Testis (tissue), 2 donors: ENCODE measurements at regions not wholly inside any gene's neighbourhood (a gene's known extent, or its start where the extent isn't known, plus 50 kb on each side); places are given as distances from the start of the nearest gene placed in this dataset.

ENCODE experiments used
- DNase-seq: peaks from one replicate; pipeline ENCODE4 v3.0.0-alpha.2; 2019
- H3K27ac ChIP-seq, 2 donors: fragments of 200-600 bp; sonication (generic); one replicate each; pipeline ENCODE4 v1.5.1; 2019
- H3K27me3 ChIP-seq: fragments of 200-600 bp; sonication (generic); one replicate; pipeline ENCODE4 v1.5.1; 2019
- H3K36me3 ChIP-seq: fragments of 200-600 bp; sonication (generic); one replicate; pipeline ENCODE4 v1.5.1; 2017; ENCODE audit warnings: low read depth; ENCODE audit errors: missing control alignments
- H3K4me1 ChIP-seq: fragments of 200-600 bp; sonication (generic); one replicate; pipeline ENCODE4 v1.5.1; 2019
- H3K4me3 ChIP-seq, 2 donors: fragments of 200-600 bp; sonication (generic); one replicate each; pipeline ENCODE4 v1.5.1; 2017 to 2019
- H3K9me3 ChIP-seq: fragments of 200-600 bp; sonication (generic); one replicate; pipeline ENCODE4 v1.5.1; 2017
- CTCF ChIP-seq, 3 experiments: fragments of 450-650 bp in 2 of 3; fragments of 200-600 bp in 1 of 3; sonication (generic) in 1 of 3; IDR thresholded peaks; one replicate each; pipeline ENCODE4 v1.5.1; 2016 to 2019; ENCODE audit warnings: antibody characterized with exemption in 3 of 3, mild to moderate bottlenecking in 2 of 3, moderate library complexity in 1 of 3
- POLR2A ChIP-seq: fragments of 450-650 bp; IDR thresholded peaks from one replicate; pipeline ENCODE4 v1.6.1; 2017; ENCODE audit warnings: antibody characterized with exemption, mild to moderate bottlenecking, moderate library complexity
- WGBS, 2 donors: methylation state at CpG; one replicate each; pipeline ENCODE4 v1.1.5; 2018; 5-methylcytosine and 5-hydroxymethylcytosine counted together
- intact Hi-C: fragments of 100-400 bp; cut with DNase I; formaldehyde crosslinking; loops from one replicate; pipeline ENCODE4 v1.15.1; 2023; ENCODE audit warnings: low total_unique reads

GRCh38 chr11:19579957-19580356, 132.7 kb upstream of the NAV2 start:
- Histone ChIP-seq H3K36me3 (no peaks in the 10 kb centered on the region), H3K4me3 (no peak overlapping the region), H3K27me3 (no peaks in the 10 kb centered on the region), H3K4me1 (peaks cover 20% of the 10 kb centered on the region), H3K9me3 (no peaks in the 10 kb centered on the region), H3K27ac (no peak overlapping the region)
- DNase-seq, result no peak
- TF ChIP-seq CTCF (IDR thresholded peaks at IDR 0.05), result no peak
- TF ChIP-seq POLR2A, result no peak
- WGBS, 2 donors, result 91 to 98% methylated on average over 5 of the region's 5 CpGs
- intact Hi-C loops, result loop anchor here (5.0 kb wide), 1 partner anchor 152 kb away; no protein-coding TSS in a partner anchor

GRCh38 chr11:19578871-19579270, 133.8 kb upstream of the NAV2 start:
- TF ChIP-seq CTCF (IDR thresholded peaks at IDR 0.05), result no peak
- TF ChIP-seq POLR2A, result no peak
- Histone ChIP-seq H3K4me3 (no peak overlapping the region), H3K27me3 (no peaks in the 10 kb centered on the region), H3K4me1 (peaks cover 20% of the 10 kb centered on the region), H3K9me3 (no peaks in the 10 kb centered on the region), H3K36me3 (no peaks in the 10 kb centered on the region), H3K27ac (no peak overlapping the region)
- DNase-seq, result no peak
- WGBS, 2 donors, result 90% methylated on average over 2 of the region's 2 CpGs
- intact Hi-C loops, result loop anchor here (5.0 kb wide), 1 partner anchor 153 kb away; no protein-coding TSS in a partner anchor

- Histone ChIP-seq H3K27me3 (no peaks in the 10 kb centered on the region), H3K4me3 (no peak overlapping the region), H3K27ac (peak overlapping the region in 1 of 2 donors; percentile 43), H3K4me1 (peaks cover 20% of the 10 kb centered on the region), H3K9me3 (no peaks in the 10 kb centered on the region), H3K36me3 (no peaks in the 10 kb centered on the region)
- 42 to 45% methylated on average over 9 of the region's 9 CpGs for WGBS, 2 donors
- intact Hi-C loops, result loop anchor here (5.0 kb wide), 1 partner anchor 154 kb away; no protein-coding TSS in a partner anchor
- TF ChIP-seq POLR2A (no peak), CTCF (IDR thresholded peaks at IDR 0.05) (no peak)
- DNase-seq, result no peak
Measured at GRCh38 chr11:19577976-19578619, 134.5 kb upstream of the NAV2 start.

GRCh38 chr11:19577391-19577975, 135.2 kb upstream of the NAV2 start:
- no peaks in the 10 kb centered on the region for H3K9me3 ChIP-seq
- peaks cover 20% of the 10 kb centered on the region for H3K4me1 ChIP-seq
- no peak for TF ChIP-seq POLR2A
- no peak for TF ChIP-seq CTCF (IDR thresholded peaks at IDR 0.05)
- 41 to 65% methylated on average over 8 of the region's 8 CpGs for WGBS, 2 donors
- H3K36me3 ChIP-seq, result no peaks in the 10 kb centered on the region
- H3K4me3 ChIP-seq, result no peak overlapping the region
- peak overlapping the region in 1 of 2 donors; percentile 43 for H3K27ac ChIP-seq
- DNase-seq, result no peak
- intact Hi-C loops, result loop anchor here (5.0 kb wide), 1 partner anchor 155 kb away; no protein-coding TSS in a partner anchor
- no peaks in the 10 kb centered on the region for H3K27me3 ChIP-seq
